ENCODE measurements at regions not wholly inside any gene's neighbourhood (a gene's known extent, or its start where the extent isn't known, plus 50 kb on each side); places are given as distances from the start of the nearest gene placed in this dataset.

- Mint-ChIP-seq H3K27me3 (ENCODE audit: unreplicated experiment) (no peaks in the 10 kb centered on the region), H3K4me1 (ENCODE audit: low read depth, unreplicated experiment) (no peaks in the 10 kb centered on the region), H3K9me3 (ENCODE audit: unreplicated experiment) (no peaks in the 10 kb centered on the region), H3K4me3 (ENCODE audit: unreplicated experiment) (no peak overlapping the region), H3K36me3 (ENCODE audit: unreplicated experiment) (peaks cover 4% of the 10 kb centered on the region), H3K27ac (ENCODE audit: unreplicated experiment) (no peak overlapping the region)
- DNase-seq, result no peak
- TF ChIP-seq CTCF (IDR thresholded peaks at IDR 0.05; ENCODE audit: partially characterized antibody, unreplicated experiment), result no peak
These were observed 1103.1 kb downstream of the ROBO2 start for GRCh38 chr3:78143000-78143399.

GRCh38 chr3:78148986-78149717, 1109.3 kb downstream of the ROBO2 start:
- H3K27me3 Mint-ChIP-seq (ENCODE audit: unreplicated experiment), result no peaks in the 10 kb centered on the region
- no peak for DNase-seq
- no peak overlapping the region for H3K27ac Mint-ChIP-seq (ENCODE audit: unreplicated experiment)
- H3K4me1 Mint-ChIP-seq (ENCODE audit: low read depth, unreplicated experiment), result no peaks in the 10 kb centered on the region
- no peak for TF ChIP-seq CTCF (IDR thresholded peaks at IDR 0.05; ENCODE audit: partially characterized antibody, unreplicated experiment)
- H3K36me3 Mint-ChIP-seq (ENCODE audit: unreplicated experiment), result peaks cover 4% of the 10 kb centered on the region
- no peaks in the 10 kb centered on the region for H3K9me3 Mint-ChIP-seq (ENCODE audit: unreplicated experiment)
- H3K4me3 Mint-ChIP-seq (ENCODE audit: unreplicated experiment), result no peak overlapping the region

- H3K4me3 Mint-ChIP-seq (ENCODE audit: unreplicated experiment), result no peak overlapping the region
- H3K4me1 Mint-ChIP-seq (ENCODE audit: low read depth, unreplicated experiment), result no peaks in the 10 kb centered on the region
- peaks cover 2% of the 10 kb centered on the region for H3K9me3 Mint-ChIP-seq (ENCODE audit: unreplicated experiment)
- no peak overlapping the region for H3K27ac Mint-ChIP-seq (ENCODE audit: unreplicated experiment)
- H3K36me3 Mint-ChIP-seq (ENCODE audit: unreplicated experiment), result no peaks in the 10 kb centered on the region
- H3K27me3 Mint-ChIP-seq (ENCODE audit: unreplicated experiment), result no peaks in the 10 kb centered on the region
- TF ChIP-seq CTCF (IDR thresholded peaks at IDR 0.05; ENCODE audit: partially characterized antibody, unreplicated experiment), result no peak
- no peak for DNase-seq
These were observed 1114.1 kb downstream of the ROBO2 start for GRCh38 chr3:78153973-78154372.

GRCh38 chr3:78154521-78155186, 1114.8 kb downstream of the ROBO2 start:
- no peak overlapping the region for H3K27ac Mint-ChIP-seq (ENCODE audit: unreplicated experiment)
- no peak overlapping the region for H3K4me3 Mint-ChIP-seq (ENCODE audit: unreplicated experiment)

More at GRCh38 chr3:78154521-78155186, 1114.8 kb downstream of the ROBO2 start:
- no peaks in the 10 kb centered on the region for H3K4me1 Mint-ChIP-seq (ENCODE audit: low read depth, unreplicated experiment)
- TF ChIP-seq CTCF (IDR thresholded peaks at IDR 0.05; ENCODE audit: partially characterized antibody, unreplicated experiment), result no peak
- H3K9me3 Mint-ChIP-seq (ENCODE audit: unreplicated experiment), result peaks cover 2% of the 10 kb centered on the region
- no peaks in the 10 kb centered on the region for H3K36me3 Mint-ChIP-seq (ENCODE audit: unreplicated experiment)
- H3K27me3 Mint-ChIP-seq (ENCODE audit: unreplicated experiment), result no peaks in the 10 kb centered on the region
- DNase-seq, result no peak
